HEK293T (cell line): ENCODE measurements at regions not wholly inside any gene's neighbourhood (a gene's known extent, or its start where the extent isn't known, plus 50 kb on each side); places are given as distances from the start of the nearest gene placed in this dataset.

Experiments used
- CTCF ChIA-PET: fragments of 350-600 bp; formaldehyde crosslinking; extraction: SDS; loops from one replicate; lab custom pipeline; 2021; ENCODE audit warnings: antibody characterized with exemption, inconsistent platforms; lab: Yijun Ruan, JAX
- POLR2A ChIA-PET: fragments of 350-600 bp; formaldehyde crosslinking; extraction: SDS; loops from one replicate; lab custom pipeline; 2020; ENCODE audit warnings: antibody characterized with exemption, inconsistent platforms; lab: Yijun Ruan, JAX
- DNase-seq: peaks from one replicate; pipeline ENCODE4 v3.0.0; 2012; ENCODE audit warnings: mixed read lengths; ENCODE audit errors: extremely low spot score
- ARNT ChIP-seq: fragments of 450-650 bp; IDR thresholded peaks from 2 replicates; pipeline ENCODE4 v1.6.1; 2017; ENCODE audit warnings: mild to moderate bottlenecking
- BHLHE40 ChIP-seq: fragments of 450-650 bp; IDR thresholded peaks from 2 replicates; pipeline ENCODE4 v1.6.1; 2016; ENCODE audit warnings: mild to moderate bottlenecking, moderate library complexity, borderline replicate concordance
- CTBP1 ChIP-seq: fragments of 450-650 bp; IDR thresholded peaks from 2 replicates; pipeline ENCODE4 v1.6.1; 2016; ENCODE audit warnings: borderline replicate concordance
- ELF4 ChIP-seq: fragments of 450-650 bp; IDR thresholded peaks from 2 replicates; pipeline ENCODE4 v1.6.1; 2017; ENCODE audit warnings: antibody characterized with exemption
- FOXA1 ChIP-seq: fragments of 450-650 bp; IDR thresholded peaks from 2 replicates; pipeline ENCODE4 v1.6.1; 2016; ENCODE audit warnings: mild to moderate bottlenecking
- FOXK2 ChIP-seq: fragments of 450-650 bp; IDR thresholded peaks from 2 replicates; pipeline ENCODE4 v1.6.1; 2016; ENCODE audit warnings: mild to moderate bottlenecking
- FOXM1 ChIP-seq: fragments of 450-650 bp; IDR thresholded peaks from 2 replicates; pipeline ENCODE4 v1.6.1; 2017; ENCODE audit warnings: mild to moderate bottlenecking, borderline replicate concordance
- HDGF ChIP-seq: fragments of 450-650 bp; IDR thresholded peaks from 2 replicates; pipeline ENCODE4 v1.6.1; 2017; ENCODE audit warnings: antibody characterized with exemption, borderline replicate concordance
- L3MBTL2 ChIP-seq: fragments of 450-650 bp; conservative IDR thresholded peaks from 2 replicates; pipeline ENCODE4 v1.6.1; 2016; ENCODE audit warnings: mild to moderate bottlenecking
- LEF1 ChIP-seq: fragments of 450-650 bp; IDR thresholded peaks from 2 replicates; pipeline ENCODE4 v1.6.1; 2017; ENCODE audit warnings: mild to moderate bottlenecking, borderline replicate concordance
- NFRKB ChIP-seq: fragments of 450-650 bp; IDR thresholded peaks from 2 replicates; pipeline ENCODE4 v1.6.1; 2016; ENCODE audit warnings: mild to moderate bottlenecking, moderate library complexity
- SP1 ChIP-seq: fragments of 450-650 bp; IDR thresholded peaks from 2 replicates; pipeline ENCODE4 v1.6.1; 2017
- SUZ12 ChIP-seq: fragments of 450-650 bp; IDR thresholded peaks from 2 replicates; pipeline ENCODE4 v1.6.1; 2016; ENCODE audit warnings: mild to moderate bottlenecking
- TARDBP ChIP-seq: fragments of 450-650 bp; IDR thresholded peaks from 2 replicates; pipeline ENCODE4 v1.6.1; 2016
- ZNF384 ChIP-seq: fragments of 450-650 bp; IDR thresholded peaks from 2 replicates; pipeline ENCODE4 v1.6.1; 2016
- TF ChIP-seq, protein P1 (sequence below): fragments of 450-650 bp; IDR thresholded peaks from 2 replicates; pipeline ENCODE4 v1.6.1; 2016

DNA sequence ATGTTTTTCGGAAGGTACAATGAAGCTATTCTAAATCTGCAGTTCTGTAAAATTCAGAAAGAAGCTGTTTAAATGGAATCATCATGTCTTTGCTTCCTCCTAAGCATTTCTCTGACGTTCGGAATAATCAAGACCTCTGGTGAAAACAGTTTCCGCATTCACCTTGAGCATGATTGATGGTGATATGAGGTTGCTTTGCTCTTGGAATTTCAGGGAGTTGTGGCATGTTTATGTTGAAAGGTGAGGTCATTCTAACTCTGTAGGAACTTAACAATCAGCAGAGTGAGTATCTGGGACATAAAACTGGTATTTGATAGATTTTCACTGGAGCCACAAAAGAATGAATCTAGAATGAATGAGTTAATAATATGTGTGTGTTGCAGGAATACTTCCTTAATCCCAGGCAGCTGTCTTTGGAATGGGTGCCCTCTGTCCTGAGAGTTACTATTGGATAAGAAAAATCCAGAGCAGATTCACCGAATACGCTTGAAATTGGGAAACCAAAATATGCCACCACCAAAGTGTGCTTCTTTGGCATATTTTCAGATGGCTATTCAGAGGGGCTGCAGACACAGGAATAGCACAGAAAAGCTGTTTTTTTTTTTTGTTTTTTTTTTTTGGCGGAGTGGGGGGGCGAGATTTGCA lies 599.1 kb downstream of the CCER1 start:
- POLR2A ChIA-PET: no interaction called here
- CTCF ChIA-PET: no interaction called here
- TF ChIP-seq L3MBTL2 (no peak), ARNT (no peak), CTBP1 (no peak), ZNF384 (no peak), TARDBP (no peak), BHLHE40 (no peak), LEF1 (no peak), FOXA1 (no peak), ELF4 (no peak), SUZ12 (no peak), SP1 (no peak), FOXM1 (no peak), FOXK2 (no peak), HDGF (no peak), NFRKB (no peak)
- TF ChIP-seq, protein P1, sequence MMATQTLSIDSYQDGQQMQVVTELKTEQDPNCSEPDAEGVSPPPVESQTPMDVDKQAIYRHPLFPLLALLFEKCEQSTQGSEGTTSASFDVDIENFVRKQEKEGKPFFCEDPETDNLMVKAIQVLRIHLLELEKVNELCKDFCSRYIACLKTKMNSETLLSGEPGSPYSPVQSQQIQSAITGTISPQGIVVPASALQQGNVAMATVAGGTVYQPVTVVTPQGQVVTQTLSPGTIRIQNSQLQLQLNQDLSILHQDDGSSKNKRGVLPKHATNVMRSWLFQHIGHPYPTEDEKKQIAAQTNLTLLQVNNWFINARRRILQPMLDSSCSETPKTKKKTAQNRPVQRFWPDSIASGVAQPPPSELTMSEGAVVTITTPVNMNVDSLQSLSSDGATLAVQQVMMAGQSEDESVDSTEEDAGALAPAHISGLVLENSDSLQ: no peak
- no peak for DNase-seq

DNA sequence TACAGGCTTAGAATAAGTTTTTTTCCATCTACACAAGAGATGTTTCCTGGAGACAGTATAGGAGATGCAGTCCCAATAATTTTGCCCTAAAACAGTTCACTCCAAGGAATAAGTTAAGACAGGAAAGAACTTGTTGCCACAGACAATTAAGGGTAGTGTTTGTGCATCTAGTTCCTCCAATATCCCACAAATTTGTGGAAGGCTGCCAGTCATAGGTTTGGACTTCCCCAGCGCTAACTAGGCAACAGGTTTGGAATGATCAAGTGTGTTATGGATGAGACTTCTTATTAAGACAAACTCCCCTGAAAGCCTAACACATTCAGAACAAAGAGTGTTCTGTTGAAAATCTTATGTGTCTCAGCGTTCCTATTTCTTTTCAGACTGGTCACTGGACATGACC lies 611.0 kb downstream of the CCER1 start:
- TF ChIP-seq BHLHE40 (no peak), LEF1 (no peak), FOXM1 (no peak)
- TF ChIP-seq, protein P1: no peak
- ChIA-PET POLR2A (no interaction called here), CTCF (no interaction called here)
- DNase-seq: no peak

DNA sequence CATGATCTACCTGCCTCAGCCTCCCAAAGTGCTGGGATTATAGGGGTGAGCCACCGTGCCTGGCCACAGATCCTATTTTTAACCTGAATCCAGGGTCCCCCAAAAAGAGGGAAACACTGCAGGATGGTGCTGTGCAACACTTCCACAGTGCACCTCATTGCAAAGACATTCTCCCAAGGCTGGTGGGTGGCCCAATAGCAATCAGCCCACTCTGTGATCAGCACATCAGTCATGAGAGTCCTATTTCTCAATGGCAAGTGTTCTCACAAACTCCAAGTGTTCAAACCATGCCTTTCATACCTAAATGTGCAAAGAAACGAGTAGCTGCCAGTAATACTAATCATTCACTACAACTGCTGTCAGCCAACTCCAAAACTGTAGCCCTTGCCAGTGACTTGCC lies 612.9 kb downstream of the CCER1 start:
- TF ChIP-seq, protein P1: no peak
- TF ChIP-seq FOXM1 (no peak), ELF4 (no peak), BHLHE40 (no peak), ARNT (no peak), NFRKB (no peak), TARDBP (no peak), ZNF384 (no peak), HDGF (no peak)
- POLR2A ChIA-PET: no interaction called here
- DNase-seq: no peak
- CTCF ChIA-PET: no interaction called here

DNA sequence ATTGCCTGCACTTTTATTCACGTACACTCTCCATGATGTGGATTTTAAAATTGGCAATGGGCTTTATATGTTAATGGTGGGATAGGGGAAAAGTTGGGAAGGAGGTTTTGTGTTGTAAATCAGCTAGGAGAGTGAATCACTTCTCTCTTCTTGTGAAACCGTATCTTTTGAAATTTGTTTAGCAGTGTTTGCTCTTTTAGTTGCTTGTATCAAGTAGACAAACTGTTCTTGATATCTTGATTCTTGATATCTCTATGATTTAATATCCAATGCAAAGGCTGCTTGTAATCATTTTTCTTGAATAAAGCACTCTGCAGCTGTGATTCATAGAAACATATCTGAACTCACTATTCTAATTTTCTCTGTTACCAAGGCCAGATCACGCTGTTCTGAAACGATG lies 615.1 kb downstream of the CCER1 start:
- CTCF ChIA-PET: no interaction called here
- no peak for TF ChIP-seq ZNF384
- no peak for TF ChIP-seq NFRKB
- TF ChIP-seq, protein P1: no peak
- TF ChIP-seq FOXA1: no peak
- TF ChIP-seq ARNT: no peak
- no peak for TF ChIP-seq CTBP1
- TF ChIP-seq FOXK2: no peak
- no peak for TF ChIP-seq SP1
- TF ChIP-seq HDGF: no peak
- no peak for TF ChIP-seq BHLHE40
- TF ChIP-seq SUZ12: no peak
- no peak for DNase-seq
- POLR2A ChIA-PET: no interaction called here

- ChIA-PET POLR2A (no interaction called here), CTCF (no interaction called here)
- TF ChIP-seq FOXM1 (no peak), BHLHE40 (no peak), FOXK2 (no peak), SUZ12 (no peak), ELF4 (no peak), ARNT (no peak), NFRKB (no peak), LEF1 (no peak), FOXA1 (no peak), HDGF (no peak), CTBP1 (no peak), L3MBTL2 (no peak), ZNF384 (no peak)
- TF ChIP-seq, protein P1: no peak
- DNase-seq: no peak
These were observed 616.6 kb downstream of the CCER1 start for GRCh38 chr12:90338365-90338764.
